NCI-H226 (cell line): ENCODE measurements at regions not wholly inside any gene's neighbourhood (a gene's known extent, or its start where the extent isn't known, plus 50 kb on each side); places are given as distances from the start of the nearest gene placed in this dataset.

ENCODE experiments used
- DNase-seq: peaks from one replicate; pipeline ENCODE4 v3.0.0-alpha.2; 2015

GRCh38 chr3:36197151-36197550, 183.2 kb upstream of the STAC start:
- no peak for DNase-seq

- no peak for DNase-seq
Observed at GRCh38 chr3:36201546-36201945, 178.8 kb upstream of the STAC start.

- no peak for DNase-seq
Observed at GRCh38 chr3:36206956-36207580, 173.2 kb upstream of the STAC start.

- DNase-seq: no peak
Observed at GRCh38 chr3:36210840-36211651, 169.3 kb upstream of the STAC start.

- no peak for DNase-seq
Observed at GRCh38 chr3:36211652-36211999, 168.7 kb upstream of the STAC start.

- DNase-seq: peak; percentile 17
Observed at GRCh38 chr3:36212251-36212650, 168.1 kb upstream of the STAC start.

- DNase-seq: no peak
Observed at GRCh38 chr3:36214460-36214859, 165.8 kb upstream of the STAC start.

- DNase-seq: no peak
Observed at GRCh38 chr3:36215241-36215640, 165.1 kb upstream of the STAC start.

- DNase-seq: peak; percentile 77
Observed at GRCh38 chr3:36219398-36219797, 160.9 kb upstream of the STAC start.

- DNase-seq: no peak
Observed at GRCh38 chr3:36220173-36220572, 160.1 kb upstream of the STAC start.

- DNase-seq: no peak
Observed at GRCh38 chr3:36221975-36222374, 158.3 kb upstream of the STAC start.

- DNase-seq: no peak
Observed at GRCh38 chr3:36227980-36228379, 152.3 kb upstream of the STAC start.

- no peak for DNase-seq
Observed at GRCh38 chr3:36229496-36229895, 150.8 kb upstream of the STAC start.

- no peak for DNase-seq
Observed at GRCh38 chr3:36232797-36233489, 147.4 kb upstream of the STAC start.

- peak; percentile 73 for DNase-seq
Observed at GRCh38 chr3:36244728-36245127, 135.6 kb upstream of the STAC start.

- DNase-seq: no peak
Observed at GRCh38 chr3:36248374-36248773, 131.9 kb upstream of the STAC start.

- no peak for DNase-seq
Observed at GRCh38 chr3:36250191-36250590, 130.1 kb upstream of the STAC start.

- no peak for DNase-seq
Observed at GRCh38 chr3:36257158-36257852, 123.0 kb upstream of the STAC start.

GRCh38 chr3:36258421-36258820, 121.9 kb upstream of the STAC start:
- no peak for DNase-seq

- DNase-seq: no peak
Observed at GRCh38 chr3:36259580-36259979, 120.7 kb upstream of the STAC start.

- DNase-seq: no peak
Observed at GRCh38 chr3:36269274-36269673, 111.0 kb upstream of the STAC start.

GRCh38 chr3:36282766-36283165, 97.5 kb upstream of the STAC start:
- no peak for DNase-seq

GRCh38 chr3:36295296-36295695, 85.0 kb upstream of the STAC start:
- DNase-seq: peak; percentile 70

GRCh38 chr3:36297195-36297594, 83.1 kb upstream of the STAC start:
- no peak for DNase-seq
